OCI-LY1 (cell line): ENCODE measurements at regions not wholly inside any gene's neighbourhood (a gene's known extent, or its start where the extent isn't known, plus 50 kb on each side); places are given as distances from the start of the nearest gene placed in this dataset.

Source experiments
- CTCF ChIP-seq: fragments of 200-600 bp; sonication (generic), shearing (Covaris generic); IDR thresholded peaks from 2 replicates; pipeline ENCODE4 v1.5.1; 2017; ENCODE audit warnings: mild to moderate bottlenecking, antibody characterized with exemption, low read length, moderate library complexity, mixed read lengths
- EZH2 ChIP-seq: fragments of 200-600 bp; sonication (generic), shearing (Covaris generic); IDR thresholded peaks from 2 replicates; pipeline ENCODE4 v1.8.0; 2017; ENCODE audit warnings: borderline replicate concordance, mixed run types, mild to moderate bottlenecking, antibody characterized with exemption, low read length, moderate library complexity, mixed read lengths

- no peak for TF ChIP-seq CTCF
- TF ChIP-seq EZH2 = no peak
Observed at GRCh38 chr13:88628882-88629281, 957.7 kb downstream of the SLITRK5 start.
